T-helper 22 cell (primary cell): ENCODE measurements at regions not wholly inside any gene's neighbourhood (a gene's known extent, or its start where the extent isn't known, plus 50 kb on each side); places are given as distances from the start of the nearest gene placed in this dataset.
A peak's percentile ranks its signal among the peaks of the same experiment; 100 is the strongest.

ENCODE experiments used
- DNase-seq: peaks from one replicate; pipeline ENCODE4 v3.0.0-alpha.2; 2020; ENCODE audit warnings: low read depth

GRCh38 chr7:41910940-41911600 lies 208.2 kb upstream of the INHBA start:
- no peak for DNase-seq

- no peak for DNase-seq
These were observed 204.6 kb upstream of the INHBA start for GRCh38 chr7:41907444-41907843.

GRCh38 chr7:41900532-41900931 lies 197.6 kb upstream of the INHBA start:
- no peak for DNase-seq

- DNase-seq, result no peak
These were observed 197.0 kb upstream of the INHBA start for GRCh38 chr7:41899823-41900433.

GRCh38 chr7:41893656-41894055 lies 190.8 kb upstream of the INHBA start:
- DNase-seq, result no peak

- DNase-seq, result no peak
These were observed 189.6 kb upstream of the INHBA start for GRCh38 chr7:41892356-41893100.

GRCh38 chr7:41891950-41892349 lies 189.1 kb upstream of the INHBA start:
- no peak for DNase-seq

GRCh38 chr7:41890631-41891274 lies 187.9 kb upstream of the INHBA start:
- no peak for DNase-seq

GRCh38 chr7:41889472-41889871 lies 186.6 kb upstream of the INHBA start:
- DNase-seq, result no peak

- no peak for DNase-seq
These were observed 186.2 kb upstream of the INHBA start for GRCh38 chr7:41889040-41889439.

- DNase-seq, result no peak
These were observed 184.5 kb upstream of the INHBA start for GRCh38 chr7:41887416-41887815.

- DNase-seq, result no peak
These were observed 184.0 kb upstream of the INHBA start for GRCh38 chr7:41886901-41887311.

GRCh38 chr7:41886262-41886900 lies 183.5 kb upstream of the INHBA start:
- no peak for DNase-seq

- no peak for DNase-seq
These were observed 182.9 kb upstream of the INHBA start for GRCh38 chr7:41885748-41886147.

- DNase-seq, result no peak
These were observed 182.2 kb upstream of the INHBA start for GRCh38 chr7:41885078-41885477.

- DNase-seq, result no peak
These were observed 180.0 kb upstream of the INHBA start for GRCh38 chr7:41882745-41883420.

GRCh38 chr7:41882256-41882655 lies 179.4 kb upstream of the INHBA start:
- no peak for DNase-seq

- DNase-seq, result peak; percentile 19
These were observed 178.6 kb upstream of the INHBA start for GRCh38 chr7:41881331-41882130.

GRCh38 chr7:41880107-41880506 lies 177.2 kb upstream of the INHBA start:
- DNase-seq, result no peak

- DNase-seq, result no peak
These were observed 176.5 kb upstream of the INHBA start for GRCh38 chr7:41879403-41879802.
